ENCODE measurements at regions not wholly inside any gene's neighbourhood (a gene's known extent, or its start where the extent isn't known, plus 50 kb on each side); places are given as distances from the start of the nearest gene placed in this dataset.

DNA sequence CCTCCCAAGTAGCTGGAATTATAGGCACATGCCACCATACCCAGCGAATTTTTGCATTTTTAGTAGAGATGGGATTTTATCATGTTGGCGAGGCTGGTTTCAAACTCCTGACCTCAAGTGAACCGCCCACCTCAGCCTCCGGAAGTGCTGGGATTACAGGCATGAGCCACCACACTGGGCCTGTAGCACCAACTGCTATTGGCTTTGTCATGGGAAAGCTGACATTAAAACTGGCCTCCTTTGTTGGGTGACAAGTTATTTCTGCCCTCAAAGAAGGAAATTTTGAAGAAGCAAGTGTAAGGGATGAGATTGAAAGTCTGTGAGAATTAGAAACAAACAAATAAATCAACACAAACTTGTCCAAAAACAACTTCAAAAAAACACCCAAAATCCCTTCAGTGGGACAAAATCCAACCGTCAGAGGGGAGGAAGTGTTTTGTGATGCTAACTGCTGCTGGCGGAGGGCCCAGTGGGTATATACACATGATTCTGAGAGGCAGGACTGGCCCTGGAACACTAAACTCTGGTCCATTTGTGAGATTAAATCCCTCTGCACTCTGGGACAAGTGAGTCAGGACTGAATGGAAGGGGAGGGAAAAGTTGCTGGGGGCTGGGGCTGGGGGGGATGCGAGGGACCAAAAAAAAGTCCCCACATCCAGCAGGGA lies 87.5 kb upstream of the NAA20 start:
- Mint-ChIP-seq H3K4me1 (peaks cover 63% of the 10 kb centered on the region), H3K9me3 (peaks cover 0 to 2% (median 0%) of the 10 kb centered on the region in 7 donors), H3K36me3 (peaks cover 9 to 20% of the 10 kb centered on the region in 2 donors), H3K4me3 (no peak overlapping the region), H3K27ac (peak overlapping the region in 5 of 7 donors; percentile 57 to 78 (median 75)), H3K27me3 (ENCODE audit: low read depth in 3 of 3) (peaks cover 0 to 2% (median 0%) of the 10 kb centered on the region in 3 donors)
- Histone ChIP-seq H3K9ac (ENCODE audit: insufficient read depth, low read length, poor library complexity, severe bottlenecking) (no peak overlapping the region), H3K27ac (ENCODE audit: low read depth in 1 of 2, low read length in 2 of 2) (peak overlapping the region in 1 of 2 donors; percentile 67), H3K9me3 (replicated peaks in 1 of 2; ENCODE audit: control insufficient read depth in 1 of 2, insufficient read depth in 1 of 2, low read length in 2 of 2) (no peaks in the 10 kb centered on the region), H3K79me2 (ENCODE audit: insufficient read depth, low read length) (peaks cover 6% of the 10 kb centered on the region), H3K27me3 (ENCODE audit: control insufficient read depth in 2 of 2, insufficient read depth in 2 of 2, low read length in 2 of 2) (no peaks in the 10 kb centered on the region), H3K4me2 (replicated peaks; ENCODE audit: extremely low read depth, low read length, poor library complexity, severe bottlenecking) (no peak overlapping the region), H3K36me3 (replicated peaks in 1 of 2; ENCODE audit: control insufficient read depth in 1 of 2, insufficient read depth in 2 of 2, low read length in 2 of 2) (no peaks in the 10 kb centered on the region), H3K4me3 (replicated peaks in 1 of 3; ENCODE audit: low read depth in 2 of 3, low read length in 3 of 3) (no peak overlapping the region), H3K4me1 (ENCODE audit: control insufficient read depth in 1 of 2, insufficient read depth in 2 of 2, low read length in 2 of 2) (peaks cover 57 to 63% of the 10 kb centered on the region in 2 donors), H4K20me1 (ENCODE audit: insufficient read depth, low read length) (no peaks in the 10 kb centered on the region), H2AFZ (ENCODE audit: insufficient read depth, low read depth, low read length, poor library complexity, severe bottlenecking) (no peak overlapping the region)
- 43% methylated on average over 4 of the region's 7 CpGs for WGBS (ENCODE audit: insufficient coverage)
- no peak for DNase-seq
- intact Hi-C loops (cut with micrococcal nuclease), result loop anchor here in 1 of 2 donors (10.0 kb wide), 1 partner anchor 45 kb away; no protein-coding TSS in a partner anchor
- no peak for TF ChIP-seq CTCF (IDR thresholded peaks at IDR 0.05)

GRCh38 chr20:19930426-19930825 lies 86.7 kb upstream of the NAA20 start:
- no peak for TF ChIP-seq CTCF (IDR thresholded peaks at IDR 0.05)
- peaks cover 11 to 23% of the 10 kb centered on the region in 2 donors for H3K36me3 Mint-ChIP-seq
- Histone ChIP-seq H4K20me1 (ENCODE audit: insufficient read depth, low read length) (no peaks in the 10 kb centered on the region), H3K27ac (ENCODE audit: low read depth in 1 of 2, low read length in 2 of 2) (no peak overlapping the region), H3K4me2 (replicated peaks; ENCODE audit: extremely low read depth, low read length, poor library complexity, severe bottlenecking) (no peak overlapping the region), H3K9me3 (replicated peaks in 1 of 2; ENCODE audit: control insufficient read depth in 1 of 2, insufficient read depth in 1 of 2, low read length in 2 of 2) (no peaks in the 10 kb centered on the region), H3K9ac (ENCODE audit: insufficient read depth, low read length, poor library complexity, severe bottlenecking) (no peak overlapping the region), H3K79me2 (ENCODE audit: insufficient read depth, low read length) (peaks cover 9% of the 10 kb centered on the region), H2AFZ (ENCODE audit: insufficient read depth, low read depth, low read length, poor library complexity, severe bottlenecking) (no peak overlapping the region), H3K27me3 (ENCODE audit: control insufficient read depth in 2 of 2, insufficient read depth in 2 of 2, low read length in 2 of 2) (no peaks in the 10 kb centered on the region), H3K4me1 (ENCODE audit: control insufficient read depth in 1 of 2, insufficient read depth in 2 of 2, low read length in 2 of 2) (peaks cover 62 to 69% of the 10 kb centered on the region in 2 donors), H3K36me3 (replicated peaks in 1 of 2; ENCODE audit: control insufficient read depth in 1 of 2, insufficient read depth in 2 of 2, low read length in 2 of 2) (no peaks in the 10 kb centered on the region), H3K4me3 (replicated peaks in 1 of 3; ENCODE audit: low read depth in 2 of 3, low read length in 3 of 3) (no peak overlapping the region)
- H3K4me3 Mint-ChIP-seq, result no peak overlapping the region
- DNase-seq, result no peak
- intact Hi-C loops (cut with micrococcal nuclease), result loop anchor here in 1 of 2 donors (10.0 kb wide), 1 partner anchor 46 kb away; no protein-coding TSS in a partner anchor
- peaks cover 70% of the 10 kb centered on the region for H3K4me1 Mint-ChIP-seq
- H3K27ac Mint-ChIP-seq, result peak overlapping the region in 2 of 7 donors; percentile 10 to 83
- WGBS (ENCODE audit: insufficient coverage), result 60% methylated on average over 3 of the region's 5 CpGs
- peaks cover 0 to 2% (median 0%) of the 10 kb centered on the region in 7 donors for H3K9me3 Mint-ChIP-seq
- H3K27me3 Mint-ChIP-seq (ENCODE audit: low read depth in 3 of 3), result peaks cover 0 to 2% (median 0%) of the 10 kb centered on the region in 3 donors
